Stomach smooth muscle (tissue), 2 donors: ENCODE measurements at regions not wholly inside any gene's neighbourhood (a gene's known extent, or its start where the extent isn't known, plus 50 kb on each side); places are given as distances from the start of the nearest gene placed in this dataset.
"Not testable (repeated sequence)": the region's sequence is repeated elsewhere in the genome, so short reads cannot be mapped to it uniquely, and the experiment has no call there.

Experiments used
- H3K27ac ChIP-seq: one replicate; pipeline ENCODE4 v1.7.0; 2013; ENCODE audit warnings: mild to moderate bottlenecking, low read length, inconsistent platforms
- H3K27me3 ChIP-seq, 2 donors: one replicate each; pipeline ENCODE4 v1.7.0; 2013; ENCODE audit warnings: low read length in 2 of 2; ENCODE audit not compliant: insufficient read depth in 2 of 2, control insufficient read depth in 1 of 2
- H3K36me3 ChIP-seq, 2 donors: one replicate each; pipeline ENCODE4 v1.7.0; 2013; ENCODE audit warnings: low read length in 2 of 2; ENCODE audit not compliant: control insufficient read depth in 2 of 2, insufficient read depth in 2 of 2
- H3K4me1 ChIP-seq: one replicate; pipeline ENCODE4 v1.7.0; 2013; ENCODE audit warnings: low read length; ENCODE audit not compliant: control insufficient read depth, insufficient read depth
- H3K4me3 ChIP-seq, 2 donors: one replicate each; pipeline ENCODE4 v1.7.0; 2013; ENCODE audit warnings: low read length in 2 of 2
- H3K9ac ChIP-seq, 2 donors: one replicate each; pipeline ENCODE4 v1.7.0; 2013; ENCODE audit warnings: low read length in 2 of 2, mild to moderate bottlenecking in 1 of 2
- H3K9me3 ChIP-seq, 2 donors: one replicate each; pipeline ENCODE4 v1.7.0; 2013; ENCODE audit warnings: low read length in 2 of 2; ENCODE audit not compliant: control insufficient read depth in 2 of 2
- donor health status: healthy.
- donor health status: Pancreatic carcinoma.

DNA sequence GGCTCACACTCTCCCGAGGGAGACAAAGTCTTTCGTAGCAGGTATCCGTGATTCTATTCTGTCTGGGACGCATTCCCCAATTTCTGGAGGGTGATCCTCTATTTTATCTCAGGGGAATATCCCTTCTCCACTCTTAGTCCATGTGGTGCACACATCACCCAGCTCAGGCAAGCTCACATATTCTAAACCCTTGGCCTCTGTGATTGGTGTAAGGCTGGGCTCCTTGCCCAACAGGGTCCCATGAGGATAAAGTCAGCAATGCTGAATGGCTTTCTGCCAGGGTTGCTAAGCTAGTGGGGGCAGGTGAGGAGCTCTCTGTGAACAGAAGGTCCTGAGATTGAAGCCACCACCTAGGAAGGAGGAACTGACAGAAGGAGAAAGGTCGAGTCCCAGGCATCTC lies 137.2 kb downstream of the CDH26 start:
- no peak overlapping the region for H3K4me3 ChIP-seq
- no peak overlapping the region for H3K27ac ChIP-seq
- H3K27me3 ChIP-seq: peaks cover 5 to 14% of the 10 kb centered on the region in 2 donors

DNA sequence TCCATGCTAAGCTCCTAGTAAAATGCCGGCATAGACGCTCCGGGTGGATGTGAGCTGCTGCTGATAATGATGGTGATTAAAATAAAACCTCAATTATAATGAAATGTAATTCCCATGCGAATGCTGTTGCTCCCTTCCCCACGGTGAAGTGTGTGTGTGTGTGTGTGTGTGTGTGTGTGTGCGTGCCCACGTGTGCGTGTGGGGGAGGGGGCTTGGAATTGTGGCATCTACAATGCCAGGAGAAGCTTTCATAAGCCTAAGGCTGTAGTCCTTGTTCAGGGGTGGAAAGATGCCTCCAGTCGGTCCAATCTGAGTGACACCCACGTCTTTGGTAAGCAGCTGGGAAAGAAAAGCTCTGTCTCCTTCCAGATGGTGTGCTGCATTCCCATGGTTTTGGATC lies 137.9 kb downstream of the CDH26 start:
- no peaks in the 10 kb centered on the region for H3K4me1 ChIP-seq
- no peak overlapping the region for H3K4me3 ChIP-seq
- H3K9me3 ChIP-seq: peaks cover 6 to 16% of the 10 kb centered on the region in 2 donors
- no peaks in the 10 kb centered on the region for H3K36me3 ChIP-seq
- H3K27me3 ChIP-seq: peaks cover 5 to 13% of the 10 kb centered on the region in 2 donors
- H3K27ac ChIP-seq: no peak overlapping the region
- no peak overlapping the region for H3K9ac ChIP-seq

More for the DNA sequence above, 137.2 kb downstream of the CDH26 start:
- no peaks in the 10 kb centered on the region for H3K4me1 ChIP-seq
- peaks cover 6 to 16% of the 10 kb centered on the region in 2 donors for H3K9me3 ChIP-seq
- no peak overlapping the region for H3K9ac ChIP-seq
- H3K36me3 ChIP-seq: no peaks in the 10 kb centered on the region

DNA sequence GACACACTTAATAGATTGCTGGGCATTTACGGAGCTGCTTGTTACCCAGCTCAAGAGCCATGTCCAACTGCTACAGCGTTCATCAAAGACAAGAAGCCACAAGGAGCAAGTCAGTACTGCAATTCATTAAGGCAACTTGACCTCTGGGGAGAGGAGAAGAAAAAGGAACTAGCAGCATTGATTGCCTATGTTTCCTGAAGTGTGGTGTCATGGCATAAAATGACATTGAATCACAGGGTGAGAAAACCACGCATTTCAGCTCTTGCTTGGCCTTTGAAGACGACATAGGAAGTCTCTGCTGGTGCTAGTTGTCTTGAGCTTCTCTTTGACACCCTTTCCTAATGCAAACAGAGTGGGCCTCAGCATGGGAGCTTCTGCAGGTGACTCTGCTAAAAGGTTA lies 139.1 kb downstream of the CDH26 start:
- Histone ChIP-seq H3K9me3 (peaks cover 6 to 16% of the 10 kb centered on the region in 2 donors), H3K27me3 (peaks cover 2 to 12% of the 10 kb centered on the region in 2 donors), H3K27ac (no peak overlapping the region), H3K4me1 (no peaks in the 10 kb centered on the region), H3K9ac (no peak overlapping the region), H3K36me3 (no peaks in the 10 kb centered on the region), H3K4me3 (no peak overlapping the region)

DNA sequence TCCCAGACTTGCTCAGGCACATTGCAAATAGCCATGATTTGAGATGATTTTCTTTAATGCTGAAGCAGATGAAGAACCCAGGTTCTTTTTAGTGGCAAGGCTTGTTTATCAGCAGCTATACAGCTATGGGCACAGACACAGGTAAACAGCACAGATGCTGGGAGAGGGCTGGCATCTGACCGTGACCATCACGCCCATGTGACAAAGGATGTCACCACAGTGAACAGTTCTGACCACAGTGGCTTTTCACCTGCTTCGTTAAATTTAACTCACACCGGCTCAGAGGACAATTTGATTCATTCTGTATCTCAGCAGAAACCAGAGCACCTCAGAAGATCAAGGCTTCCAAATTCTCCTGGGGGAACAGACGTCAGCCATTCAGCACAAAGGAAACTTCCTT lies 142.6 kb downstream of the CDH26 start:
- H3K27ac ChIP-seq: no peak overlapping the region
- peaks cover 0 to 10% of the 10 kb centered on the region in 2 donors for H3K9me3 ChIP-seq
- H3K36me3 ChIP-seq: no peaks in the 10 kb centered on the region
- H3K27me3 ChIP-seq: peaks cover 2 to 9% of the 10 kb centered on the region in 2 donors
- no peaks in the 10 kb centered on the region for H3K4me1 ChIP-seq
- H3K4me3 ChIP-seq: no peak overlapping the region
- H3K9ac ChIP-seq: no peak overlapping the region

DNA sequence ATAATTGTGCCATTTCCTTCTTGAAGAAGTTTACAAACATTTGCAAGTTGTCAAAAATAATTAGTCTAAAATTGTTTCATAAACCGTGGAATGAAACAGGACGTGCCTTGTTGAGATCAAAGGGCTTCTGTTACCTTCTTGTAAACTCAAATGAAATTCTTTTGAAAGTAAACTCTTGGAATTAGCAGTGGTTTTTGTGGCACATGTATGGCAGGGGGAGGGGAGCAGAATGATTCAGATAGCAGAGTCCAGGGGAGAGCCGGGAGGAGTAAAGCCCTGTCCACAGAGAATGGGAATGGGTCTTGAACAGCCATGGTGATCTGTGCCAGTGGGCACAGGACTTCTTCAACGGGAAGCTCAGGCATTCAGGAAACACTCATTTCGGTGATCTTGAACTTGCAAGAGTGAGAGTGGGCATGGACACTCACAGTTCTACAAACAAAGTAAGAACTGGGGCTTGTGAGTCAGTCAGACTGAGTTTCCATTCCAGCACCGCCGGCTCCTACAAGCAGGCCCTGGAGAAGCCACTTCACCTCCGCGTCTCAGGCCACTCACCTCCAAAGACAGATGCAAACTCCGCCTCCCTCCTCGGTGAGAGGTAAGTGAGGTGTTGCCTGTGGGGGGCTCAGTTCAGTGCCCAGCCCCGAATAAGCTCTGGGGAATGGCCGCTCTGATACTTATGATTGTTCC lies 143.1 kb downstream of the CDH26 start:
- Histone ChIP-seq H3K9ac (no peak overlapping the region), H3K27ac (no peak overlapping the region), H3K9me3 (peaks cover 0 to 10% of the 10 kb centered on the region in 2 donors), H3K4me1 (no peaks in the 10 kb centered on the region), H3K36me3 (no peaks in the 10 kb centered on the region), H3K27me3 (peaks cover 2 to 8% of the 10 kb centered on the region in 2 donors), H3K4me3 (no peak overlapping the region)

DNA sequence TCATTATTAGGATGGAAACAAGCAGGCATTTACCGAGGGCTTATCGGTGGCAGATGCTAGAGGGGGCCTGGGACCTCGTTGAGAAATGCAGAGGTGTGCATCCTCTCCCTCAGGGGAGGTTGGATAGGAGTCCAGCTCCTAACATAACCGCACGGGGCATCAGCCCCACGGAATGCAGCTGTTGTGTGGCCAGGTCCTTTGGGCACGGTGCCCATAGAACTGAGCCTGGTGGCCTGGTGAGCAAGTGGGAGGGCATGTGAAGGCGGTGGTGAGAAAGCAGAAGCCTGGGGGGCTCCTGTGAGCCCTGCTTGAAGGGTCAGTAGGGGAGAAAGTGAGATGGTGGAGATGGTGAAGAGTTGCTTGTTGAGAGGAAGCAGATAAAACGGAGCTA lies 143.7 kb downstream of the CDH26 start:
- no peak overlapping the region for H3K27ac ChIP-seq
- H3K4me1 ChIP-seq: no peaks in the 10 kb centered on the region

DNA sequence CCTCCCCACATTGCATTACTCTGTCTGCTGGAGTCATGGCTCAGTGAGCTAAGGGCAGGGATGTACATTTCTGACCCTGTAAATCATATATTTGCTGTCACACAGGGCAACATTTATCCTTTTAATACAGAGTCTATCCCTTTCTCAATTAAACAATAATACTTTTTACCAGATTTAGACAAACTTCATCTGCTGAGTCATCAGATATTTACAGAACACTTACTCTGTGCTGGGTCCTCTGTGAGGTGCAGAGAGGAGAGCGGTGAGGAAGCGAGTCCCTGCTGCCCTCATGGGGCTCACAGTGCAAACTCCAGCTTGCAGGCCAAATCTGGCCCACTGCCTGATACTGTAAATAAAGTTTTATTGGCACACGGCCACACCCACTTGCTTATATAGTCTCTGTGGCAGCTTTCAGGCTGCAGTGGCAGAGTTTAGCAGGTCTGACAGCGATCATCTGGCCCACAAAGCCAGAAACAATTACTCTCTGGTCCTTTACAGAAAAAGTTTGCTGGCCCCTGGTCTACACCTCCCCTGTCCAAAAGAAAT lies 144.5 kb downstream of the CDH26 start:
- no peaks in the 10 kb centered on the region for H3K36me3 ChIP-seq
- H3K4me1 ChIP-seq: no peaks in the 10 kb centered on the region
- no peak overlapping the region for H3K27ac ChIP-seq
- no peak overlapping the region for H3K9ac ChIP-seq
- no peak overlapping the region for H3K4me3 ChIP-seq
- peaks cover 2 to 5% of the 10 kb centered on the region in 2 donors for H3K27me3 ChIP-seq
- H3K9me3 ChIP-seq: peaks cover 0 to 4% of the 10 kb centered on the region in 2 donors

More for the DNA sequence above, 143.7 kb downstream of the CDH26 start:
- H3K36me3 ChIP-seq: no peaks in the 10 kb centered on the region
- H3K27me3 ChIP-seq: peaks cover 2 to 8% of the 10 kb centered on the region in 2 donors
- H3K9ac ChIP-seq: no peak overlapping the region
- peaks cover 0 to 10% of the 10 kb centered on the region in 2 donors for H3K9me3 ChIP-seq
- no peak overlapping the region for H3K4me3 ChIP-seq

DNA sequence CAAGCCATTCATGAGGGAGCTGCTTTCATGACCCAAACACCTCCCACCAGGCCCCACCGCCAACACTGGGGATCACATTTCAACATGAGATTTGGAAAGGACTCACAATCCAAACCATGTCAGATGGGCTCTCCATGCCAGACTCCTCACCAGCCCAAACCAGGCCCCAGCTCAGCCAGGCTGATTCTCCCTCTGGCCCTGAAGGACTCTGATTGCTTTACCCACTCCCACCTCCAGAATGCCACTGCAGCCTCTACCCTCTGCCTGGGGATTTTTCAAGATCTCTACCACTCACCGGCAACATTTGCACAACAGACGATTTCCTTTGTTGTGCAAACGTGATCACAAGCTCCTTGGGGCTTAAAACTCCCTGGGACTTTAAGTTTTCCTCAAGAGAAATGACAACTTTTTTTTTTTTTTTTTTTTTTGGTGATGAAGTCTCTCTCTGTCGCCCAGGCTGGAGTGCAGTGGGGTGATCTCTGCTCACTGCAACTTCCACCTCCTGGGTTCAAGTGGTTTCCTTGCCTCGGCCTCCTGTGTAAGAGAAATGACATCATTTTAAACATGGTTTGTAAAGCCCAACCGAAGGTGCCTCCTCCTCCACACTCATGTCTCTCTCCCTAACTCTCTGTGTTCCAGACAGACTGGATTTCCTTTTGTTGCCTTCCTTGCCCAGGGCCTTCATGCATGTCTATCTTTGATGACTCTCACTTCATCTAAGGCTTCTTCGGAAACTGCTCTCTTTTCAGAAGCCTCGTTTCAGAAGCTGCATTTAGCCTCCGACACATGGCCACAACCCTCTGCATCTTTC lies 147.0 kb downstream of the CDH26 start:
- no peaks in the 10 kb centered on the region for H3K9me3 ChIP-seq
- no peak overlapping the region for H3K9ac ChIP-seq
- peaks cover 0 to 5% of the 10 kb centered on the region in 2 donors for H3K27me3 ChIP-seq
- no peaks in the 10 kb centered on the region for H3K36me3 ChIP-seq
- no peaks in the 10 kb centered on the region for H3K4me1 ChIP-seq
- H3K27ac ChIP-seq: no peak overlapping the region
- no peak overlapping the region for H3K4me3 ChIP-seq

DNA sequence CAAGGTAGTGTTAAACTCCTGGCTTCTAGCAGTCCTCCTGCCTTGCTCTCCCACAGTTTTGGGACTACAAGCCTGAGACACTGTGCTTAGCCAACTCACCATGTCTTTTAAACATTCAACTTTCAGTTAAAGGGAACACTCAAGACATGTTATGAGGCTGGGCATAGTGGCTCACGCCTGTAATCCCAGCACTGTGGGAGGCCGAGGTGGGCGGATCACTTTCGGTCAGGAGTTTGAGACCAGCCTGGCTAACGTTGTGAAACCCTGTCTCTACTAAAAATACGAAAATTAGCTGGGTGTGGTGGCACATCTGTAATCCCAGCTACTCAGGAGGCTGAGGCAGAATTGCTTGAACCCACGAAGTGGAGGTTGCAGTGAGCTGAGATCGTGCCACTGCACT lies 148.0 kb downstream of the CDH26 start:
- not testable (repeated sequence) for H3K9me3 ChIP-seq, H3K4me1 ChIP-seq, H3K4me3 ChIP-seq, H3K9ac ChIP-seq, H3K27ac ChIP-seq, H3K36me3 ChIP-seq, H3K27me3 ChIP-seq

DNA sequence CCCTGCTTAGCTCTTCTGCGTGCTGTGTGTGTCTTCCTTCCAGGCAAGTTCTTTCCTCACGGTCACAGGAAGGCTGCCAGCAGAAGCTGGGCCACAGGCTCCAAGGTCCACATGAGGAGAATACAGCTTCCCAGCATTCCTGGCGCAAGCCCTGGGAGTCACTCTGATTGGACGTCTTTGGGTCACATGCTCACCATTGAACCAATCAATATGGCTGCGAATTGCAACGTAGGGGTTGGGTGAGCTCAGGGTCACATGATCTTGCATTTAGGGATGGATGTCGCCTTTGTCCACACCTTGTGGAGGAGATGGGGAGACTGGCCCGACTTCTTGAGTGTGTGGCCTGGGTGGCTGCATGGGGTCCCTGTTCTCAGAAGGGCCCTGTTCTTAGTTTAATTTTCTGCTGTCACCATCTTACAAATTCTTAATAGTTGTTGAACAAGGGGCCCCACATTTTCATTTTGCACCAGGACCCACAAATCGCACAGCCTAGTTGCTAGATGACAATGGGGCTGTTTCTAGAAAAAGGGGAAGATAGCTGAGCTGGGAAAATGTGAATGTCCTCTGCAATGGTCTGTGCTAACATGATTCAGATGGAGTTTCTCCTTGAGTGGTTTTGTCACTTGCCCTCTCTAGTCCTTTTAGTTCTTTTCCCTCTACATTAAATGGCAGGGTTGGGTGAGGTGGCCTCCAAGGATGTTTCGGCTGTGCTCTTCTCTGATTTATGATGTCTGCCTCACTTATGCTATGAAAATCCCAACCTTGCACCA lies 149.6 kb downstream of the CDH26 start:
- Histone ChIP-seq H3K4me3 (no peak overlapping the region), H3K9me3 (no peaks in the 10 kb centered on the region), H3K9ac (no peak overlapping the region), H3K36me3 (no peaks in the 10 kb centered on the region), H3K27ac (no peak overlapping the region), H3K4me1 (no peaks in the 10 kb centered on the region), H3K27me3 (peaks cover 3 to 8% of the 10 kb centered on the region in 2 donors)
